Endothelial cell of umbilical vein (primary cell): ENCODE measurements at regions not wholly inside any gene's neighbourhood (a gene's known extent, or its start where the extent isn't known, plus 50 kb on each side); places are given as distances from the start of the nearest gene placed in this dataset.

ENCODE experiments used
- BruUV-seq: library from RNA; stranded (reverse); fragments of 400-500 nt; replicated peaks from 2 replicates; lab custom pipeline; 2021; lab: Mats Ljungman, UMichigan
- CTCF ChIA-PET: fragments of 300-600, 350-600 bp; sonication (Branson Sonifier 250); formaldehyde crosslinking; loops from one replicate; lab custom pipeline; 2021; ENCODE audit warnings: antibody characterized with exemption, inconsistent platforms; lab: Charles Lee
- POLR2A ChIA-PET: fragments of 300-600, 350-600 bp; sonication (Branson Sonifier 250); formaldehyde crosslinking; loops from one replicate; lab custom pipeline; 2021; ENCODE audit warnings: antibody characterized with exemption, inconsistent platforms; lab: Charles Lee
- DNase-seq: peaks from one replicate; pipeline ENCODE4 v3.0.0-alpha.2; 2011; ENCODE audit warnings: low read depth, low spot score
- FAIRE-seq: peaks from 2 replicates; lab custom pipeline; 2011; peaks lifted over from hg19 to GRCh38; lab: Jason Lieb, UNC
- H2AFZ ChIP-seq: 2 replicates; pipeline ENCODE4 v1.6.0; 2012; ENCODE audit warnings: low read depth, low read length, control low read depth, inconsistent platforms
- H3K27ac ChIP-seq: 2 replicates; pipeline ENCODE4 v1.5.1; 2011; ENCODE audit warnings: low read depth, mild to moderate bottlenecking, control low read depth, low read length, moderate library complexity; ENCODE audit not compliant: insufficient read depth
- H3K27me3 ChIP-seq, 2 experiments: 2 replicates each; pipeline versions ENCODE4 v1.6.0 to v1.6.1; 2011; ENCODE audit warnings: low read length in 2 of 2, mixed read lengths in 1 of 2; ENCODE audit not compliant: control insufficient read depth in 2 of 2, insufficient read depth in 2 of 2
- H3K36me3 ChIP-seq, 2 experiments: 2 replicates in 1 of 2; 3 replicates in 1 of 2; pipeline ENCODE4 v1.5.1; 2011; ENCODE audit warnings: low read length in 2 of 2, mild to moderate bottlenecking in 1 of 2, moderate library complexity in 1 of 2; ENCODE audit not compliant: control insufficient read depth in 2 of 2, insufficient read depth in 2 of 2; ENCODE audit errors: extremely low read depth in 1 of 2
- H3K4me1 ChIP-seq: 3 replicates; pipeline ENCODE4 v1.5.1; 2011; ENCODE audit warnings: mild to moderate bottlenecking, low read length; ENCODE audit not compliant: control insufficient read depth, insufficient read depth; ENCODE audit errors: extremely low read depth
- H3K4me2 ChIP-seq: 2 replicates; pipeline ENCODE4 v1.6.1; 2011; ENCODE audit warnings: low read length, control low read depth, mixed read lengths; ENCODE audit not compliant: insufficient read depth
- H3K4me3 ChIP-seq, 3 experiments: fragments of 200-600 bp in 1 of 3; sonication (generic), shearing (Covaris generic) in 1 of 3; replicated peaks in 1 of 3; 2 replicates each; pipeline ENCODE4 v1.5.1; 2011 to 2016; ENCODE audit warnings: control low read depth in 3 of 3, low read length in 3 of 3, mild to moderate bottlenecking in 2 of 3, inconsistent platforms in 1 of 3, low read depth in 1 of 3, moderate library complexity in 1 of 3; ENCODE audit not compliant: insufficient read depth in 1 of 3
- H3K79me2 ChIP-seq: 2 replicates; pipeline ENCODE4 v1.6.0; 2012; ENCODE audit warnings: low read length, inconsistent platforms; ENCODE audit not compliant: control insufficient read depth, insufficient read depth
- H3K9ac ChIP-seq: replicated peaks from 2 replicates; pipeline ENCODE3; 2011; ENCODE audit warnings: low read length, control low read depth; ENCODE audit not compliant: insufficient read depth; ENCODE audit errors: extremely low read depth
- H3K9me1 ChIP-seq: replicated peaks from 3 replicates; pipeline ENCODE4 v1.6.0; 2011; ENCODE audit warnings: mild to moderate bottlenecking, low read length; ENCODE audit not compliant: control insufficient read depth, insufficient read depth; ENCODE audit errors: extremely low read depth
- H3K9me3 ChIP-seq: replicated peaks from 2 replicates; pipeline ENCODE4 v1.5.1; 2012; ENCODE audit warnings: low read length, inconsistent platforms; ENCODE audit not compliant: control insufficient read depth, insufficient read depth
- H4K20me1 ChIP-seq: replicated peaks from 2 replicates; pipeline ENCODE3; 2011; ENCODE audit warnings: mild to moderate bottlenecking, low read length; ENCODE audit not compliant: control insufficient read depth, insufficient read depth; ENCODE audit errors: extremely low read depth
- CTCF ChIP-seq, 2 donors: IDR thresholded peaks; 1 replicate in 1 of 2; 2 replicates in 1 of 2; pipeline ENCODE4 v1.5.1; 2011; ENCODE audit warnings: low read length in 2 of 2, mild to moderate bottlenecking in 2 of 2, moderate library complexity in 2 of 2, control low read depth in 1 of 2, inconsistent platforms in 1 of 2, low read depth in 1 of 2; ENCODE audit not compliant: insufficient read depth in 1 of 2; ENCODE audit errors: extremely low read depth in 1 of 2
- EZH2 ChIP-seq: IDR thresholded peaks from 2 replicates; pipeline ENCODE4 v1.6.1; 2012; ENCODE audit warnings: borderline replicate concordance, low read depth, mild to moderate bottlenecking, moderate library complexity, low read length, inconsistent platforms; ENCODE audit not compliant: severe bottlenecking
- FOS ChIP-seq: IDR thresholded peaks from 2 replicates; pipeline ENCODE4 v1.6.1; 2011; ENCODE audit warnings: mild to moderate bottlenecking, low read length, moderate library complexity, borderline replicate concordance; ENCODE audit not compliant: insufficient read depth
- GATA2 ChIP-seq: IDR thresholded peaks from 2 replicates; pipeline ENCODE4 v1.7.0; 2011; ENCODE audit warnings: low read depth, mild to moderate bottlenecking, moderate library complexity, mixed read lengths, low read length; ENCODE audit not compliant: insufficient read length, insufficient read depth
- JUN ChIP-seq: IDR thresholded peaks from 2 replicates; pipeline ENCODE4 v1.6.1; 2011; ENCODE audit warnings: borderline replicate concordance, low read depth; ENCODE audit not compliant: insufficient read length, insufficient read depth
- MAX ChIP-seq: IDR thresholded peaks from 2 replicates; pipeline ENCODE4 v1.6.1; 2011; ENCODE audit not compliant: insufficient read depth, insufficient read length
- MYC ChIP-seq: IDR thresholded peaks from one replicate; pipeline ENCODE4 v1.6.1; 2011; ENCODE audit warnings: mild to moderate bottlenecking, low read depth, low read length
- POLR2A ChIP-seq: IDR thresholded peaks from 2 replicates; pipeline ENCODE4 v1.6.1; 2012; ENCODE audit warnings: low read depth, mild to moderate bottlenecking, control low read depth, low read length
- POLR2AphosphoS5 ChIP-seq: IDR thresholded peaks from 2 replicates; pipeline ENCODE4 v1.6.1; 2012; ENCODE audit warnings: low read depth, mild to moderate bottlenecking, control low read depth, low read length, moderate library complexity; ENCODE audit not compliant: insufficient read depth
- dilution Hi-C: fragments of 300-500 bp; cut with MboI; formaldehyde crosslinking; loops from one replicate; pipeline ENCODE4 v1.15.0; 2019; ENCODE audit warnings: low sequenced_read_pairs; ENCODE audit not compliant: extremely low pct_ligation_motif_present
- intact Hi-C: fragments of 100-400 bp; cut with micrococcal nuclease; formaldehyde crosslinking; loops from one replicate; pipeline ENCODE4 v1.10.0; 2022

- Histone ChIP-seq H3K27me3 (no peaks in the 10 kb centered on the region), H3K9me1 (no peaks in the 10 kb centered on the region), H3K9me3 (no peaks in the 10 kb centered on the region), H3K4me1 (no peaks in the 10 kb centered on the region), H3K36me3 (no peaks in the 10 kb centered on the region), H3K4me3 (no peak overlapping the region), H3K27ac (no peak overlapping the region), H3K4me2 (no peak overlapping the region), H4K20me1 (no peaks in the 10 kb centered on the region), H3K9ac (no peak overlapping the region), H2AFZ (no peak overlapping the region), H3K79me2 (no peaks in the 10 kb centered on the region)
- ChIA-PET CTCF (interaction anchor here (0.9 kb wide), 1 partner anchor 10 kb away, joined by 3 read pairs; no protein-coding TSS in a partner anchor), POLR2A (no interaction called here)
- intact Hi-C loops (no loop called here), dilution Hi-C loops (no loop called here)
- no TSS peak for BruUV-seq
- no peak for FAIRE-seq
- TF ChIP-seq EZH2, result no peak
- no peak for TF ChIP-seq FOS
- no peak for TF ChIP-seq POLR2A
- no peak for TF ChIP-seq GATA2
- TF ChIP-seq MAX, result no peak
- no peak for TF ChIP-seq POLR2AphosphoS5
- TF ChIP-seq MYC, result no peak
- TF ChIP-seq CTCF (IDR thresholded peaks at IDR 0.05; ENCODE audit: extremely low read depth in 1 of 2, insufficient read depth in 1 of 2, low read depth in 1 of 2, low read length in 2 of 2), result no peak
- TF ChIP-seq JUN, result no peak
- no peak for DNase-seq
Observed at GRCh38 chr3:117417411-117417810, 707.8 kb downstream of the TUSC7 start.
